ENCODE measurements at regions not wholly inside any gene's neighbourhood (a gene's known extent, or its start where the extent isn't known, plus 50 kb on each side); places are given as distances from the start of the nearest gene placed in this dataset.

DNA sequence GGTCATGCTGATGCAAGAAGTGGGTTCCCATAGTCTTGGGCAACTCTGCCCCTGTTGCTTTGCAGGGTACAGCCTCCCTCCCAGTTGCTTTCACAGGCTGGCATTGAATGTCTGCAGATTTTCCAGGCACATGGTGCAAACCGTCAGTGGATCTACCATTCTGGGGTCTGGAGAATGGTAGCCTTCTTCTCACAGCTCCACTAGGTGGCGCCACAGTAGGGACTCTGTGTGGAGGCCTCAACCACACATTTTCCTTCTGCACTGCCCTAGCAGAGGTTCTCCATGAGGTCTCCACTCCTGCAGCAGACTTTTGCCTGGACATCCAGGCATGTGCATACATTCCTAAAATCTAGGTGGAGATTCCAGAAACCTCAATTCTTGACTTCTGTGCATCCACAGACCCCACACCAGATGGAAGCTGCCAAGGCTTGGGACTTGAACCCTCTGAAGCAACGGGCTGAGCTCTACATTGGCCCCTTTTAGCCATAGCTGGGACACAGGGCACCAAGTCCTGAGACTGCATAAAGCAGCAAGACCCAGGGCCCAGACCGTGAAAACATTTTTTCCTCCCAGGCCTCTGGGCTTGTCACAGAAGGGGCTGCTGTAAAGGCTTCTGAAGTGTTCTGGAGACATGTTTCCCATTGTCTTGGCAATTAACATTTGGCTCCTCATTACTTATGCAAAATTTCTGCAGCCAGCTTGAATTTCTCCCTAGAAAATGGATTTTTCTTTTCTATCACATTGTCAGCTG is 466.2 kb upstream of the PBX1 start:
- TF ChIP-seq EZH2 (IDR thresholded peaks at IDR 0.05), result no peak
- TF ChIP-seq POLR2AphosphoS5 (IDR thresholded peaks at IDR 0.05; ENCODE audit: borderline replicate concordance, low read depth, low read length), result no peak
- TF ChIP-seq FOXP2 (optimal IDR thresholded peaks at IDR 0.05; ENCODE audit: control extremely low read depth, extremely low read length, insufficient read depth), result no peak
